ENCODE measurements at regions not wholly inside any gene's neighbourhood (a gene's known extent, or its start where the extent isn't known, plus 50 kb on each side); places are given as distances from the start of the nearest gene placed in this dataset.

GRCh38 chr19:20269461-20269860 lies 102.4 kb downstream of the ZNF486 start:
- TF ChIP-seq POLR2AphosphoS5 (IDR thresholded peaks at IDR 0.05) = no peak
- TF ChIP-seq CTCF (IDR thresholded peaks at IDR 0.05) = no peak
- no peak for TF ChIP-seq POLR2A (IDR thresholded peaks at IDR 0.05)
